NCI-H2081 treated with DMSO at 0.1 percent for 48 hours (cell line): ENCODE measurements at regions not wholly inside any gene's neighbourhood (a gene's known extent, or its start where the extent isn't known, plus 50 kb on each side); places are given as distances from the start of the nearest gene placed in this dataset.

ENCODE experiments used
- DNase-seq: peaks from one replicate; lab custom pipeline; 2025; lab: John Stamatoyannopoulos, UW

GRCh38 chr6:106035655-106036054 is 50.5 kb upstream of the PRDM1 start:
- DNase-seq: no peak

GRCh38 chr6:106033806-106034205 is 52.3 kb upstream of the PRDM1 start:
- DNase-seq: no peak

GRCh38 chr6:106027758-106028157 is 58.4 kb upstream of the PRDM1 start:
- no peak for DNase-seq

- no peak for DNase-seq
Observed at GRCh38 chr6:106026748-106027715, 59.1 kb upstream of the PRDM1 start.

GRCh38 chr6:106025655-106026054 is 60.5 kb upstream of the PRDM1 start:
- no peak for DNase-seq

GRCh38 chr6:106022801-106023200 is 63.3 kb upstream of the PRDM1 start:
- no peak for DNase-seq

GRCh38 chr6:106017454-106017853 is 68.7 kb upstream of the PRDM1 start:
- no peak for DNase-seq

GRCh38 chr6:106014955-106015354 is 71.2 kb upstream of the PRDM1 start:
- DNase-seq: no peak

GRCh38 chr6:106011476-106011875 is 74.7 kb upstream of the PRDM1 start:
- DNase-seq: no peak

- DNase-seq: no peak
Observed at GRCh38 chr6:106005954-106006353, 80.2 kb upstream of the PRDM1 start.

GRCh38 chr6:106005013-106005412 is 81.1 kb upstream of the PRDM1 start:
- DNase-seq: no peak

GRCh38 chr6:106003268-106003987 is 82.7 kb upstream of the PRDM1 start:
- no peak for DNase-seq

- no peak for DNase-seq
Observed at GRCh38 chr6:106002005-106002404, 84.1 kb upstream of the PRDM1 start.

- no peak for DNase-seq
Observed at GRCh38 chr6:106000935-106001334, 85.2 kb upstream of the PRDM1 start.

- DNase-seq: no peak
Observed at GRCh38 chr6:105997482-105997881, 88.7 kb upstream of the PRDM1 start.

GRCh38 chr6:105995391-105995865 is 90.7 kb upstream of the PRDM1 start:
- DNase-seq: no peak

- DNase-seq: no peak
Observed at GRCh38 chr6:105994591-105995390, 91.3 kb upstream of the PRDM1 start.

- no peak for DNase-seq
Observed at GRCh38 chr6:105994118-105994590, 92.0 kb upstream of the PRDM1 start.

- no peak for DNase-seq
Observed at GRCh38 chr6:105993341-105994117, 92.6 kb upstream of the PRDM1 start.

- DNase-seq: no peak
Observed at GRCh38 chr6:105992315-105992961, 93.7 kb upstream of the PRDM1 start.
